Retinal pigment epithelial cell (primary cell): ENCODE measurements at regions not wholly inside any gene's neighbourhood (a gene's known extent, or its start where the extent isn't known, plus 50 kb on each side); places are given as distances from the start of the nearest gene placed in this dataset.

Source experiments
- DNase-seq: peaks from one replicate; pipeline ENCODE4 v3.0.0-alpha.2; 2010; ENCODE audit warnings: low read depth
- H3K4me3 ChIP-seq: 2 replicates; pipeline ENCODE4 v1.5.1; 2011; ENCODE audit warnings: mild to moderate bottlenecking, low read length, control low read depth, moderate library complexity
- CTCF ChIP-seq: conservative IDR thresholded peaks from 2 replicates; pipeline ENCODE4 v1.5.1; 2011; ENCODE audit warnings: low read depth, low read length, control low read depth, inconsistent platforms

GRCh38 chr2:176826356-176826755 lies 386.2 kb upstream of the HNRNPA3 start:
- no peak for TF ChIP-seq CTCF
- no peak overlapping the region for H3K4me3 ChIP-seq
- DNase-seq, result no peak

DNA sequence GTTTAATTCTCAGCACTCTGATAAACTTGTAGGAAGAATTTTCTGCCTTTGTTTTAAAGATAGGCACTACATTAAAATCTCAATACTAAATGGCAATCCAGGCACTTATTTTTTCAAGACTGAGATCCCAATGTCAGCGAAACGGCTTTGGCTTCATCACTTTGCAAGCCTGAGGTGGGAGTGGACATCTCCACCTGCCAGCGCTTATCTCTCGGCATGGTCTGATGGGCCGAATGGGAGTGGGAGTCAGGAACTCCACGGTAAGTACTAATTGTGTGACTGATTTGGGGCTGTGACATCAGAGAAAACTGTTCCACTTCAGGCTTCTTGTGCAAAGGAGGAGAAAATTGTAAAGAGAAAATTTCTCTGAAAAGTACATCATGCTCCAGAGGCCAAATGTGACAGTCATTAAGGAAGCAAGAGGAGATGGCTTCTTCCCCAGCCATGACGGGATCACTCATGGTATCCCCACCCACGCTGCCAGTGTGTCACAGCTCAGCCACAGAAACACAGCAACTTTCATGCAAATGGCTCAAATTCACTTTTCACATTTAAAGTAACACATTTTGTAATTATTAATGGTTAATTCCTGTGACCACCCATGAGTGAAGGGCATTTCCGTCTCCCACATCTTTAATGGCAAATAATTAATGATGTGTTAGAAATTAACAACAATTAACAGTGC lies 385.5 kb upstream of the HNRNPA3 start:
- TF ChIP-seq CTCF, result no peak
- DNase-seq, result no peak

GRCh38 chr2:176830362-176830761 lies 382.2 kb upstream of the HNRNPA3 start:
- no peak overlapping the region for H3K4me3 ChIP-seq
- peak; percentile 5 for TF ChIP-seq CTCF
- DNase-seq, result no peak

More for the DNA sequence above, 385.5 kb upstream of the HNRNPA3 start:
- H3K4me3 ChIP-seq, result no peak overlapping the region

DNA sequence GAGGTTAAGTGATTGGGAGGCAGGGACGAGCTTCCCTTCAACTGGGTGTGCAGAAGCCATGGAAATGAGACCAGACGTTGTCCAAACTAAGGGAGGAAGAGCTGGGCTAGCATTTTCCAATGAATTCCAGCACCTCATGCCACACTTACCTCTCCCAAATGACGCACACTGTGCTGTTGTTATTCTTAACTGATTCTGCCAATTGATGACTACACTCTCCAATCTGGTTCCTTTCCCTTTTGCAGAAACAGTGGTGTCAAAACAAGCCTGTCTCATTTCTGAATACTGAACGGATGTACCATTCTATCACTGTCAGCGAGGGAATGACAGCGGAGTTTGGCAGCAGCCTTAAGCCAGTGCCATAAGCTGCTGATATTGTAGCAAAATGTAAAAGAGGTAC lies 380.5 kb upstream of the HNRNPA3 start:
- TF ChIP-seq CTCF, result no peak
- no peak for DNase-seq
- no peak overlapping the region for H3K4me3 ChIP-seq

DNA sequence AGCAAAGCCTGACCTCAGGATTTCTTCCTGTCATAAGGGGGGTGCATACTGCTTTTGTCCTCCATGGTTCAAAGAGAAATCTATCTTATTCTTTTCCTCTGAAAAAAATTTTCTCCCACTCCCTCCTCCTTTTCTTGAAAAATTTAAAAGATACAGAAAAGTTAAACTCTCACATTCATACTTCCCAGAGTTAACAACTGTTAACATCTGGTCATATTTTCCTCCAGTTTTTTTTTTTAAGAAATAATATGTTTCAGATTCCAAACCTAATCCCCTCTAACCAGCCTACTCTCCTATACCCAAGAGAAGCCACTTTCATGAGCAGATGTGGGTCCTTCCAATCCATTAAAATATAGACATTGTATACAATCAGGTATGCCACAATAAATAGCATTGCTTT lies 378.9 kb upstream of the HNRNPA3 start:
- TF ChIP-seq CTCF, result no peak
- no peak for DNase-seq
- H3K4me3 ChIP-seq, result no peak overlapping the region

- no peak overlapping the region for H3K4me3 ChIP-seq
- DNase-seq, result no peak
- no peak for TF ChIP-seq CTCF
These were observed 378.4 kb upstream of the HNRNPA3 start for GRCh38 chr2:176834226-176834625.

- no peak for DNase-seq
- TF ChIP-seq CTCF, result no peak
- no peak overlapping the region for H3K4me3 ChIP-seq
These were observed 369.4 kb upstream of the HNRNPA3 start for GRCh38 chr2:176843208-176843607.
